Naive B cell (primary cell): ENCODE measurements at regions not wholly inside any gene's neighbourhood (a gene's known extent, or its start where the extent isn't known, plus 50 kb on each side); places are given as distances from the start of the nearest gene placed in this dataset.
A peak's percentile ranks its signal among the peaks of the same experiment; 100 is the strongest.

ENCODE experiments used
- ATAC-seq, 2 donors: fragments of 150-1000 bp; cut with Tn5 transposase; 2 replicates each; pipeline ENCODE4 v1.10.0; 2021; ENCODE audit warnings: low read depth in 2 of 2, mild to moderate bottlenecking in 2 of 2, moderate library complexity in 2 of 2
- DNase-seq: peaks from one replicate; pipeline ENCODE4 v3.0.0; 2022
- H3K27ac Mint-ChIP-seq, 6 donors: one replicate each; pipeline ENCODE4 v1.8.0; 2020 to 2022; ENCODE audit warnings: mild to moderate bottlenecking in 6 of 6, mixed read lengths in 6 of 6, moderate library complexity in 5 of 6, inconsistent platforms in 2 of 6
- H3K27me3 Mint-ChIP-seq, 3 donors: one replicate each; pipeline ENCODE4 v1.8.0; 2021 to 2022; ENCODE audit warnings: mixed read lengths in 3 of 3, mild to moderate bottlenecking in 1 of 3
- H3K36me3 Mint-ChIP-seq, 2 donors: one replicate each; pipeline ENCODE4 v1.8.0; 2020 to 2022; ENCODE audit warnings: mixed read lengths in 2 of 2, inconsistent platforms in 1 of 2, mild to moderate bottlenecking in 1 of 2
- H3K4me1 Mint-ChIP-seq, 3 donors: one replicate each; pipeline ENCODE4 v1.8.0; 2020 to 2022; ENCODE audit warnings: mixed read lengths in 3 of 3, inconsistent platforms in 1 of 3, mild to moderate bottlenecking in 1 of 3, moderate library complexity in 1 of 3
- H3K4me3 Mint-ChIP-seq, 8 donors: one replicate each; pipeline ENCODE4 v1.8.0; 2020 to 2022; ENCODE audit warnings: mild to moderate bottlenecking in 8 of 8, mixed read lengths in 8 of 8, moderate library complexity in 8 of 8, inconsistent platforms in 2 of 8
- H3K9me3 Mint-ChIP-seq, 7 donors: one replicate each; pipeline ENCODE4 v1.8.0; 2020 to 2022; ENCODE audit warnings: mixed read lengths in 7 of 7, mild to moderate bottlenecking in 5 of 7, inconsistent platforms in 2 of 7, moderate library complexity in 1 of 7

DNA sequence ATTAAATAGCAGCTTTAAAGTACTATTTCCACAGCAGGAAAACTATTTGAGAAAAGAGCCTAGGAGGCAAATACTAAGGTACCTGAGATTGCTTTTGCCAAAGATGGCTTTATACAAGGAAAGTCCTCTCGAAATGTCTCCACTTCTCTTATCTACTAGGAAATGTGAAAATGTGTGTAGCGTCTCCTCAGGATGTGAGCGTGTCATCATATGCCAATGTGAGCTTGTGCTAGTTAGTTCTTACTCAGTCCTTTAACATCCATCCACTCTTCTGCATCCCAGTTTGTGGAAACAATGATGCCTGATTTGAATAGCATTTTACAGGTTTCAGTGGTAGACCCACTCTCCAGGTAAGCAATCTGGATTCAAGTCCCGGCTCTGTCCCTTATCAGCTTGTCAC, 421.0 kb downstream of the DYNC2H1 start:
- no peak overlapping the region for H3K27ac Mint-ChIP-seq
- ATAC-seq (no peak), DNase-seq (no peak)
- no peak overlapping the region for H3K4me3 Mint-ChIP-seq
- peaks cover 0 to 3% (median 0%) of the 10 kb centered on the region in 7 donors for H3K9me3 Mint-ChIP-seq
- peaks cover 8 to 10% (median 9%) of the 10 kb centered on the region in 3 donors for H3K27me3 Mint-ChIP-seq
- H3K4me1 Mint-ChIP-seq, result no peaks in the 10 kb centered on the region
- no peaks in the 10 kb centered on the region for H3K36me3 Mint-ChIP-seq

DNA sequence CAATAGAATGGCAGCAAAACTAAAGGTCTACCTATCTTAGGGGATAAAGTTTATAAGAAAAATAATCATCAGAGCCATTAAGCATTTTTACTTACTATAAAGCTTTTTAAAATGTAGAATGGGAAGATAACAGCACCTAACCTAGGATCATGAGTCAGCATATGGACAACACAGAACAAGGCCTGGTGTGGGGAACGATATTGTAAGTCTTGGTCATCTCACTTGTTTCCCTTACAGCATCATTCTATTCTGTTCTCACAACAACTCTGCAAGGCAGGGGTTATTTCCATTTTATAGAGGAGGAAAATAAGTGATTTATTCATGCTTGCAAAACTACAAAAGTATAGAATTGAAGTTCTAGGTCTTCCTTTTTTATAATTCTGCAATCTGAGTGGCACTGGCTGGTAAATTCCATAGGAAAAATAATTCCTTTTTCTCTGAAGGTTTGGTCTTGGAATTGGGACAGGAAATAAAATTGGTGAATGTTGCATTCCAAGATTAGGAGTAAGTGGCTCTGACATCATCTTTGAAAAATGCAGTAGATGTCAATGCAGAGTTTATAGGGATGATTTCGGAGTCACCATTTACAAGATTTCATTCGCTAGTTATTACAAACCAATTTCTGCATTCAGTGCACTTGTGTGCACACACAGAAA, 423.0 kb downstream of the DYNC2H1 start:
- no peak for DNase-seq
- Mint-ChIP-seq H3K27ac (no peak overlapping the region), H3K27me3 (peaks cover 8 to 11% (median 9%) of the 10 kb centered on the region in 3 donors), H3K9me3 (peaks cover 0 to 4% (median 0%) of the 10 kb centered on the region in 7 donors), H3K4me1 (no peaks in the 10 kb centered on the region), H3K4me3 (no peak overlapping the region), H3K36me3 (no peaks in the 10 kb centered on the region)
- ATAC-seq, result no peak

DNA sequence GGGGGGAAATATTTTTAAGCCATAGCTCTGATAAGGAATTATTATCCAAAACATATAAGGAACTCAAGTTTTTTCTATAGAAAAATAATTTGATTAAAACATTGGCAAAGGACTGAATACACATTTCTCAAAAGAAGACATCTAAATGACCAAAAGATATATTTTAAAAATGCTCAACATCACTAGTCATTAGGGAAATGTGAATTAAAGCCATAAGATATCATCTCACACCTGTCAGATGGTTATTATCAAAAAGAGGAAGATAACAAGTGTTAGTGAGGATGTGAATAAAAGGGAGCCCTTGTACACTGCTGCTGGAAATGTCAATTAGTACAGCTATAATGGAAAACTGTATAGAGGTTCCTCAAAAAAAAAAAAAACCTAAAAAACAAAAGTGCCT, 425.0 kb downstream of the DYNC2H1 start:
- peaks cover 8 to 14% (median 9%) of the 10 kb centered on the region in 3 donors for H3K27me3 Mint-ChIP-seq
- H3K9me3 Mint-ChIP-seq, result peaks cover 0 to 6% (median 0%) of the 10 kb centered on the region in 7 donors
- no peak overlapping the region for H3K4me3 Mint-ChIP-seq
- DNase-seq (no peak), ATAC-seq (no peak)
- no peaks in the 10 kb centered on the region for H3K4me1 Mint-ChIP-seq
- H3K36me3 Mint-ChIP-seq, result no peaks in the 10 kb centered on the region
- no peak overlapping the region for H3K27ac Mint-ChIP-seq

DNA sequence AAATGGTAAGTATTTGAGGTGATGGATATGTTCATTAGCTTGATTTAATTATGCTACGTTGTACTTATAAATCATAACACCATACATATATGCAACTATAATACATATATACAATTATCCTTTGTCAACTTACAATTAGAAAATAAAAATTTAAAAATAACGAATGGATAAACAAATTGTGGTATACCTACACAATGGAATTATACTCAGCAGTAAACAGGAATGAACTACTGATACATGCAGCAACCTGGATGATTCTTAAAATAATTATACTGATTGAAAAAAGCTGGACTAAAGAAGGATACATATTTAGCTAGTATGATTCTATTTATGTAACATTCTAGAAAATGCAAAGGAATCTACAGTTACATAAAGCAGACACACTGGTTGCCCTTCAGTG, 425.7 kb downstream of the DYNC2H1 start:
- Mint-ChIP-seq H3K27me3 (peaks cover 8 to 10% (median 9%) of the 10 kb centered on the region in 3 donors), H3K4me3 (no peak overlapping the region), H3K27ac (no peak overlapping the region), H3K4me1 (no peaks in the 10 kb centered on the region), H3K9me3 (peaks cover 0 to 6% (median 0%) of the 10 kb centered on the region in 7 donors), H3K36me3 (no peaks in the 10 kb centered on the region)
- DNase-seq (no peak), ATAC-seq (no peak)

DNA sequence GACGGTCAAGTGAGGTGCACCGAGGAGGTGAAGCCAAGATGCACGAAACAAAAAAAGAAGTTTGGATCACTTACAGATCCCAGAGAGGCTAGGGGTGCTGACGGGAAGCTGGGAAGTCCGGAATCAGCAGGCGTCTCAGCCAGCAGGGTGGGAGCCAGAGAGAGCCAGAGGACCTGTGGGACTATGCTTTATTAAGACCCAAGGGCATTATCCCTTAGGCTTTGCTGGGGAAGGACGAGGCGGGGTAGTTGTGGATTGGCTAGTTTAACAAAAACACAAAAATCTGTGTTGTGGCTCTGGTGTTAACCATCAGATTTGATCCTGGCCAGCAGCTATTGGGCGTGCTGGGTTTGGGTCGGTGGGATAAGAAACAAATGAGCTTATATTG, 427.1 kb downstream of the DYNC2H1 start:
- peaks cover 3 to 7% (median 4%) of the 10 kb centered on the region in 3 donors for H3K27me3 Mint-ChIP-seq
- H3K27ac Mint-ChIP-seq, result no peak overlapping the region
- H3K4me3 Mint-ChIP-seq, result no peak overlapping the region
- DNase-seq, result no peak
- no peak for ATAC-seq
- no peaks in the 10 kb centered on the region for H3K4me1 Mint-ChIP-seq
- H3K36me3 Mint-ChIP-seq, result no peaks in the 10 kb centered on the region
- H3K9me3 Mint-ChIP-seq, result peaks cover 5 to 17% (median 10%) of the 10 kb centered on the region in 7 donors

DNA sequence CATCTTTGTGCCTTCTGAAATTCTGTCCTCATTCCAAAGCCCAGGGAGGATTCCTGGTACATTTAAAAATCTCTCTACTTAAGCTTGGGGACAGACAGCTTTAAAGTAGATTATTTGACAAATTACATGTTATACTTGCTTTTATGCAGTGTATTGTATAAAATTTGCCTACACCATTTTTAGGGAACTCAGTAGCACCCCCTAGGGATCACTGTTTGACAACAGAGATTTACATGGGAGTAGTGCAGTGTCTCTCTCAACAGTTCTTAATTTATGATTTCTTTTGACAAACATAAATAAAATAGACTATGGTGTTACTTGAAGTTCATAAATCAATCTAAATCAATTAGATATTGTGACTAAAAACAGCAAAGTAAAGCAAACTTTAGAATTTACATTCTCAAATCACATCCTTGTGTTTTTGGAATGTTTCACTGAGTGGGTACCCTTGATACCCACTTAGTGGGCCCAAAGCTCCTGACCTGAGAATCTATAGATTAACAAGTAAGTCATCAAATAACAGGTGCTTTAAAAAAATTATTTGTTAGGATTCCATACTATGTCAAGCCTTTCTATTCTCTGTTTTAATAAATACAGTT, 428.8 kb downstream of the DYNC2H1 start:
- H3K4me1 Mint-ChIP-seq, result no peaks in the 10 kb centered on the region
- no peak for ATAC-seq
- peaks cover 6 to 24% (median 13%) of the 10 kb centered on the region in 7 donors for H3K9me3 Mint-ChIP-seq
- no peak for DNase-seq
- H3K27ac Mint-ChIP-seq, result no peak overlapping the region
- H3K27me3 Mint-ChIP-seq, result peaks cover 0 to 6% (median 0%) of the 10 kb centered on the region in 3 donors
- no peak overlapping the region for H3K4me3 Mint-ChIP-seq
- H3K36me3 Mint-ChIP-seq, result no peaks in the 10 kb centered on the region

DNA sequence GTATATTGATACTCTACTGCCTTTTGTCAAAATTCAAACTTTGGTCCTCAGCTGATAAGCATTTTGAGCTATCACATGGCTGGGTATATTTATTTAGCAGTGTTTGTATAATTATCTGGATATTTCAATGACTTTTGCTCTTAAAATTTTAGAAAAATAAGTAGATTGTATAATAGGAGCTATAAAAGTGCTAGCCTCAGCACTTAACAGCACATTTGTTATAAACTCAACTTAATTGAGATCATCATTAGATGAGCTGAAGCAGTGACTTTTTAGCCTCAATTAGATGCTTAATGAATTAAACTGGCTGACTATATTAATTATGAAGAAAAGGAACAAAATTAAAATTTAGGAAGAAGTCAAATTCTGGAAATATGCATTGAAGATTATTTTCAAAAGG, 429.9 kb downstream of the DYNC2H1 start:
- H3K36me3 Mint-ChIP-seq, result no peaks in the 10 kb centered on the region
- peaks cover 0 to 4% (median 0%) of the 10 kb centered on the region in 3 donors for H3K27me3 Mint-ChIP-seq
- peaks cover 6 to 32% (median 13%) of the 10 kb centered on the region in 7 donors for H3K9me3 Mint-ChIP-seq
- no peaks in the 10 kb centered on the region for H3K4me1 Mint-ChIP-seq
- no peak for DNase-seq
- no peak overlapping the region for H3K27ac Mint-ChIP-seq
- no peak overlapping the region for H3K4me3 Mint-ChIP-seq
- ATAC-seq, result no peak

DNA sequence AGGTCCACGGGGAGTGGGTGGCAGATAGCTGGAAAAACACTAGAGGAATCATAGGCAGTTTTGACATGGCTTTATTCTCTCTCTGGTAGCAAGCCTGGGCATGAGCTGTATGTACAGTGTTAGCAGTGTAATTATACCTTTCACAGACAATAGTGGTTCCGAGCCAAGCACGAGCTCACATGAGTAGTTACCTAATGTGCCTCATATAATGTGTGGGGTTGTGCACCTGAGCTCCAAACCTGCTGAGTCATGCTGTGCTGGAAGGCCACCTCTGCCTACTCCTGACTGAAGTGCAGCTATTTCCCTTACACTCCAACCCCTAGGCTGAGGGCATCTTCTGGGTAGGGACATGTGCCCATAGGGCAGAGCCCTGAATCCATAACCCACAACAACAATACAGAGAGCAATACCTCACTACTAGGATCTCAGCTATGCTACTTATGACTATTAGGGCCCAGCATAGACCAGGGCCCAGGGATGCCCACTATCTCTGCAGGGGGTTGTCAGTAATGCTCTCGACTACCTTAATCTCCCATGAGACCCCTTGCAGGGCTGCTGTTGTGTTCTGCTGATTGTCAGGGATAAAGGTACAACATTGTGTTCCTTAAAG, 432.1 kb downstream of the DYNC2H1 start:
- H3K27ac Mint-ChIP-seq, result peak overlapping the region in 1 of 6 donors; percentile 2
- peak; percentile 9 for DNase-seq
- no peak overlapping the region for H3K4me3 Mint-ChIP-seq
- peaks cover 7 to 29% (median 16%) of the 10 kb centered on the region in 7 donors for H3K9me3 Mint-ChIP-seq
- no peaks in the 10 kb centered on the region for H3K36me3 Mint-ChIP-seq
- no peak for ATAC-seq
- H3K4me1 Mint-ChIP-seq, result no peaks in the 10 kb centered on the region
- H3K27me3 Mint-ChIP-seq, result peaks cover 0 to 4% (median 0%) of the 10 kb centered on the region in 3 donors

DNA sequence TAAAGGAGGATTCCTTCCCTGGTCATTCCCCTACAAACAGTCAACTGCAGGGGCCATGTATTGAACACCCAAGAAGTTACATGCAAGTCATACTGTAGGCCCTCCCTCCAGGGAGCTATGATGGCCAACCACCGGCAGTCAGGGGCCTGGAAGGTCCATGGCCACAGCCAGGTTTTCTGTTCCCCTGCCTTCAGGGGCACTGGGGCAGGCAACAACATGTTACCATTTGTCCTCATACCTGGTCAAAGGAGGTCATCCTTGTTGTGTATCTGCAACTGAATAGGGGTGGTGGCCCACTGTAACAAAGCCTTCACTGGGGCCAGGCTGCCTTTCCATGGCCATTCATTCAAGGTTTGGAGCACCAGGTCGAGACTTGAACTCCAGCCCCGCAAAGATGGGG, 433.6 kb downstream of the DYNC2H1 start:
- DNase-seq, result no peak
- peaks cover 0 to 5% (median 0%) of the 10 kb centered on the region in 3 donors for H3K27me3 Mint-ChIP-seq
- H3K4me3 Mint-ChIP-seq, result no peak overlapping the region
- no peaks in the 10 kb centered on the region for H3K4me1 Mint-ChIP-seq
- ATAC-seq, result no peak
- H3K27ac Mint-ChIP-seq, result no peak overlapping the region
- peaks cover 7 to 29% (median 15%) of the 10 kb centered on the region in 7 donors for H3K9me3 Mint-ChIP-seq
- H3K36me3 Mint-ChIP-seq, result no peaks in the 10 kb centered on the region

DNA sequence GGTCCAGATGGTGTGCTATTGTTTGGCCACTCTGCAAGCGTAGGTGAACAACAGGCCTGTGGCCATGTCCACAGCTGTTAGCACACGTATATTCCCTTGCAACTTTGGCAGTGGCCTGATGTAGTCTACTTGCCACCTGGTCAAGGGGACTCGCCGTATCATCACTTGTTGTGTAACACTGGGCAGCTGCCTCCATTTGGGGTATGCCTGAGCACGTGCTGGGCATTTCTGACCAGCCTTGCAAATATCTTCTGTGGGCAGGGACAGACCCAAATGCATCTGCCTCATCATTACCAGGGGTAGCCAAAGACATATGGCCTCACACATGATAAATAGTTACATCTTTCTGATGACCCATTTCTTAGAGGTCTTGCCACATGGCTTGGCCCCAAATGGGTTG, 434.2 kb downstream of the DYNC2H1 start:
- Mint-ChIP-seq H3K27me3 (peaks cover 0 to 5% (median 0%) of the 10 kb centered on the region in 3 donors), H3K9me3 (peaks cover 7 to 29% (median 15%) of the 10 kb centered on the region in 7 donors), H3K36me3 (no peaks in the 10 kb centered on the region), H3K4me3 (no peak overlapping the region), H3K4me1 (no peaks in the 10 kb centered on the region), H3K27ac (no peak overlapping the region)
- no peak for DNase-seq
- ATAC-seq, result no peak

DNA sequence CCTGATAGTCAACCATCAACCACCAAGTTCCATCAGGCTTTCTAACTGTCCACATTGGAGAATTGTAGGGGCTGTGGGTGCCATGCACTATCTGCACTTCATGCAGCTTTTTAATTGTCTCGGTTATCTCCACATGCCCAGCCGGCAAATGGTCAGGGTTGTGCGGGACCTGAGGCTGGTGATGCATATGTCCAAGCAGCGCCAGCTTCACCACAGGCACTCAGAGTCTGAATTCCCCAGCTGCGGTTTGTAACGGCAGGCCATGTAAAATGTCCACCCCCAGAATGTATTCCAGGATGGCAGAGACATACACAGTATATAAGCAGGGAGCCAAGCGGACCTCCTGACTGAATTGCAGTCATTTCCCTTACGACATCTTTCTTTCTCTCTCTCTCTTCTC, 435.6 kb downstream of the DYNC2H1 start:
- Mint-ChIP-seq H3K36me3 (no peaks in the 10 kb centered on the region), H3K4me3 (no peak overlapping the region), H3K4me1 (no peaks in the 10 kb centered on the region), H3K27me3 (peaks cover 0 to 10% (median 4%) of the 10 kb centered on the region in 3 donors), H3K9me3 (peaks cover 7 to 26% (median 15%) of the 10 kb centered on the region in 7 donors), H3K27ac (no peak overlapping the region)
- ATAC-seq (no peak), DNase-seq (no peak)

DNA sequence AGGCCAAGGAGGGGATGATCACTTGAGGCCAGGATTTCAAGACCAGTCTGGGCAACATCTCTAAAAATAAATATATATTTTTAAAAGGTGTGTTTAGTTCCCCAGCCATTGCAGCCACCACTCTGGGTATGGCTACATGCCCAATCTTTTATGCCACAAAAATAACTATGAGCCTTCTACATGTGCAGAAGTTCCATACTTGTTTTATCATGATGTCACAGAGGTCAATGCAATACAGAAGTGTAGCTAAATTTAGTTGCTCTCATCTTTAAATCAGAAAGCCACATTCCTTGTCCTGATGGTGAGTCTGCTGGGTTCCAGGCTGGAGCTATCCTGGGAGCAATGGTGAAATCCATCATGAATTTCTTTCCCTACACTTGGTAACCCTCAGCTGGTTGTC, 436.3 kb downstream of the DYNC2H1 start:
- no peaks in the 10 kb centered on the region for H3K36me3 Mint-ChIP-seq
- ATAC-seq, result no peak
- H3K27me3 Mint-ChIP-seq, result peaks cover 3 to 11% (median 5%) of the 10 kb centered on the region in 3 donors
- no peak for DNase-seq
- H3K4me1 Mint-ChIP-seq, result no peaks in the 10 kb centered on the region
- no peak overlapping the region for H3K27ac Mint-ChIP-seq
- H3K4me3 Mint-ChIP-seq, result no peak overlapping the region
- H3K9me3 Mint-ChIP-seq, result peaks cover 4 to 23% (median 13%) of the 10 kb centered on the region in 7 donors

DNA sequence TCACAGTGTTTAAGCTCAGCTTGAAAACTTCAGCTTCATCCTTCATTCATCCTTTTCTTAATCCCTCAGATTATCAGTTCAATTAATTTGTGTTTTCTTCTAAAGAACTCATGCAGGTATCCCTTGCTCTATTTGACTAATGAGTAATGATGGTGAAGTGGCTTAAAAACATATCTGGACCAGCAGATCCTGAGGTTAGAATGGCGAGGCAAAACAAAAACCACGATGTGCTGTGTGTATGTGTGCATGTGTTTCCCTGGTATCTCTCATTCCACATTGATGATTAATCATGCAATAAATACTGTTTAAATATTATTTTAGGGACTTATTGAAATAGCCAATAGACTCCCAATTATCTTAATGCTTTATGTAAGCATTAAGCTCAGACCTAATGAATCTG, 437.0 kb downstream of the DYNC2H1 start:
- no peaks in the 10 kb centered on the region for H3K36me3 Mint-ChIP-seq
- no peak overlapping the region for H3K27ac Mint-ChIP-seq
- H3K4me1 Mint-ChIP-seq, result no peaks in the 10 kb centered on the region
- no peak for DNase-seq
- H3K27me3 Mint-ChIP-seq, result peaks cover 4 to 11% (median 5%) of the 10 kb centered on the region in 3 donors
- H3K4me3 Mint-ChIP-seq, result no peak overlapping the region
- ATAC-seq, result no peak
- H3K9me3 Mint-ChIP-seq, result peaks cover 3 to 16% (median 8%) of the 10 kb centered on the region in 7 donors

DNA sequence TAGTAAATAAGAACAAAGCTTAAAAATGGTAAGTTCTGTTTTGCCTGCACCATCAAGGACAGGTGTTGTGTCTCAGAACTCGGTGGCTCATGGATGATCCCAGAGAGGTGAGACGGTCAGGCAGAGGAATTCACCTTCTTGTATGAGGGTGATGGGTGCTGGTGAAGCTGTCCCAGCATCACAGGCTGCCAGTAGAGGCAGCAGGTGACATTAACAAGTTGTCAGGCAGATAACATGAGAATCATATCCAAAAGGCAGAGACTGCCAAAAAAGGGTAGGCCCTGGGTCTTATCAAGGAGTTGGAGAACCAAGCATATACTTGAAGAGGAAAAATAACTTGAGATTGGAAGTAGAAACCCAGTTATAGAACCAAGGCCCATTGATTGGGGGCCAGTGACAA, 437.8 kb downstream of the DYNC2H1 start:
- ATAC-seq (no peak), DNase-seq (no peak)
- Mint-ChIP-seq H3K4me3 (no peak overlapping the region), H3K27me3 (peaks cover 4 to 11% (median 5%) of the 10 kb centered on the region in 3 donors), H3K36me3 (no peaks in the 10 kb centered on the region), H3K27ac (no peak overlapping the region), H3K9me3 (peaks cover 0 to 9% (median 3%) of the 10 kb centered on the region in 7 donors), H3K4me1 (no peaks in the 10 kb centered on the region)
